Neural crest cell (in vitro differentiated cells): ENCODE measurements at regions not wholly inside any gene's neighbourhood (a gene's known extent, or its start where the extent isn't known, plus 50 kb on each side); places are given as distances from the start of the nearest gene placed in this dataset.

Experiments used
- DNase-seq: peaks from one replicate; pipeline ENCODE4 v3.0.0; 2021; ENCODE audit warnings: low read depth, mixed read lengths, low spot score
- H3K27ac Mint-ChIP-seq: one replicate; pipeline ENCODE4 v1.8.0; 2021; ENCODE audit warnings: mild to moderate bottlenecking, mixed read lengths; ENCODE audit not compliant: unreplicated experiment
- H3K27me3 Mint-ChIP-seq: 2 replicates; pipeline ENCODE4 v1.8.0; 2021; ENCODE audit warnings: low read depth, mild to moderate bottlenecking, mixed read lengths
- H3K36me3 Mint-ChIP-seq: 2 replicates; pipeline ENCODE4 v1.8.0; 2021; ENCODE audit warnings: low read depth, mild to moderate bottlenecking, mixed read lengths
- H3K4me1 Mint-ChIP-seq: 2 replicates; pipeline ENCODE4 v1.8.0; 2021; ENCODE audit warnings: mixed read lengths
- H3K4me3 Mint-ChIP-seq: one replicate; pipeline ENCODE4 v1.8.0; 2021; ENCODE audit warnings: mild to moderate bottlenecking, mixed read lengths
- H3K9me3 Mint-ChIP-seq: 2 replicates; pipeline ENCODE4 v1.8.0; 2021; ENCODE audit warnings: mixed read lengths
- TF ChIP-seq, protein P1 (sequence below): fragments of 200-600 bp; sonication (generic); conservative IDR thresholded peaks from 2 replicates; pipeline ENCODE4 v1.5.0; 2021; ENCODE audit warnings: antibody characterized with exemption, mild to moderate bottlenecking

- TF ChIP-seq, protein P1, sequence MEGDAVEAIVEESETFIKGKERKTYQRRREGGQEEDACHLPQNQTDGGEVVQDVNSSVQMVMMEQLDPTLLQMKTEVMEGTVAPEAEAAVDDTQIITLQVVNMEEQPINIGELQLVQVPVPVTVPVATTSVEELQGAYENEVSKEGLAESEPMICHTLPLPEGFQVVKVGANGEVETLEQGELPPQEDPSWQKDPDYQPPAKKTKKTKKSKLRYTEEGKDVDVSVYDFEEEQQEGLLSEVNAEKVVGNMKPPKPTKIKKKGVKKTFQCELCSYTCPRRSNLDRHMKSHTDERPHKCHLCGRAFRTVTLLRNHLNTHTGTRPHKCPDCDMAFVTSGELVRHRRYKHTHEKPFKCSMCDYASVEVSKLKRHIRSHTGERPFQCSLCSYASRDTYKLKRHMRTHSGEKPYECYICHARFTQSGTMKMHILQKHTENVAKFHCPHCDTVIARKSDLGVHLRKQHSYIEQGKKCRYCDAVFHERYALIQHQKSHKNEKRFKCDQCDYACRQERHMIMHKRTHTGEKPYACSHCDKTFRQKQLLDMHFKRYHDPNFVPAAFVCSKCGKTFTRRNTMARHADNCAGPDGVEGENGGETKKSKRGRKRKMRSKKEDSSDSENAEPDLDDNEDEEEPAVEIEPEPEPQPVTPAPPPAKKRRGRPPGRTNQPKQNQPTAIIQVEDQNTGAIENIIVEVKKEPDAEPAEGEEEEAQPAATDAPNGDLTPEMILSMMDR = no peak
- Mint-ChIP-seq H3K27ac (no peak overlapping the region), H3K4me3 (no peak overlapping the region), H3K36me3 (no peaks in the 10 kb centered on the region), H3K27me3 (no peaks in the 10 kb centered on the region), H3K9me3 (no peaks in the 10 kb centered on the region), H3K4me1 (peaks cover 23% of the 10 kb centered on the region)
- DNase-seq = no peak
Observed at GRCh38 chr7:24498439-24498838, 74.8 kb upstream of the PALS2 start.

DNA sequence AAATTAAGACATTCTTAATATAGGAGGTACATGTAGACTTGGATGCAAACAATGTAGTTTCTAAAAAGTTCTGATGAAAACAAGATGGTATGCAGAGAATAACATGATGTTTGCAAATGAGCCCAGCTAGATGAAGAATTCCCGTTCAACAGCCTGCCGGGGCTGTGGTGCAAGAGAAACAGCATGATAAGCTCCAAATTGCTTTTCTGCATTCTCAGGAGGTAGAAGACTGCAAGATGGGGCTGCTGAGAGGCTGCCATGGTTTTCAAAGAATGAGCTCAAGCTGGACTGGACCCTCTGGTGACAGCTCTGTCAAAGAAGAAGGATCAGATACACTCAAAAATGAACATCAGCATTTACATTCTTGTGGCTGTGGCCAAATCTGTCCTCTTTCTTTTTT is 73.4 kb upstream of the PALS2 start:
- H3K4me1 Mint-ChIP-seq = peaks cover 23% of the 10 kb centered on the region
- H3K27ac Mint-ChIP-seq = no peak overlapping the region

GRCh38 chr7:24500599-24500998 is 72.7 kb upstream of the PALS2 start:
- H3K27me3 Mint-ChIP-seq = no peaks in the 10 kb centered on the region
- no peaks in the 10 kb centered on the region for H3K36me3 Mint-ChIP-seq
- peaks cover 23% of the 10 kb centered on the region for H3K4me1 Mint-ChIP-seq
- no peaks in the 10 kb centered on the region for H3K9me3 Mint-ChIP-seq
- TF ChIP-seq, protein P1 = no peak
- H3K4me3 Mint-ChIP-seq = peak overlapping the region; percentile 64
- DNase-seq = no peak
- peak overlapping the region; percentile 85 for H3K27ac Mint-ChIP-seq

More for the DNA sequence above, 73.4 kb upstream of the PALS2 start:
- no peaks in the 10 kb centered on the region for H3K9me3 Mint-ChIP-seq
- H3K27me3 Mint-ChIP-seq = no peaks in the 10 kb centered on the region
- TF ChIP-seq, protein P1 = no peak
- DNase-seq = no peak
- H3K36me3 Mint-ChIP-seq = no peaks in the 10 kb centered on the region
- no peak overlapping the region for H3K4me3 Mint-ChIP-seq

- H3K4me1 Mint-ChIP-seq = peaks cover 23% of the 10 kb centered on the region
- no peaks in the 10 kb centered on the region for H3K27me3 Mint-ChIP-seq
- H3K9me3 Mint-ChIP-seq = no peaks in the 10 kb centered on the region
- H3K27ac Mint-ChIP-seq = peak overlapping the region; percentile 85
- no peak for DNase-seq
- TF ChIP-seq, protein P1 = no peak
- peak overlapping the region; percentile 64 for H3K4me3 Mint-ChIP-seq
- no peaks in the 10 kb centered on the region for H3K36me3 Mint-ChIP-seq
Observed at GRCh38 chr7:24501009-24501408, 72.2 kb upstream of the PALS2 start.

GRCh38 chr7:24501443-24502134 is 71.7 kb upstream of the PALS2 start:
- DNase-seq = no peak
- H3K27me3 Mint-ChIP-seq = no peaks in the 10 kb centered on the region
- no peak overlapping the region for H3K27ac Mint-ChIP-seq
- H3K4me1 Mint-ChIP-seq = peaks cover 23% of the 10 kb centered on the region
- H3K9me3 Mint-ChIP-seq = peaks cover 2% of the 10 kb centered on the region
- TF ChIP-seq, protein P1 = no peak
- no peak overlapping the region for H3K4me3 Mint-ChIP-seq
- no peaks in the 10 kb centered on the region for H3K36me3 Mint-ChIP-seq
